ENCODE measurements at regions not wholly inside any gene's neighbourhood (a gene's known extent, or its start where the extent isn't known, plus 50 kb on each side); places are given as distances from the start of the nearest gene placed in this dataset.

- H3K4me1 ChIP-seq (ENCODE audit: low read length): no peaks in the 10 kb centered on the region
- H3K9me3 ChIP-seq (ENCODE audit: insufficient read depth, low read length): no peaks in the 10 kb centered on the region
- H3K4me3 ChIP-seq (ENCODE audit: low read length): no peak overlapping the region
- TF ChIP-seq CTCF (IDR thresholded peaks at IDR 0.05; ENCODE audit: low read depth, low read length): no peak
- TF ChIP-seq EZH2phosphoT487 (IDR thresholded peaks at IDR 0.05; ENCODE audit: low read depth): no peak
- H3K27ac ChIP-seq (ENCODE audit: low read length): no peak overlapping the region
- no peak overlapping the region for H2AFZ ChIP-seq (ENCODE audit: low read depth, low read length)
- no peak overlapping the region for H3K9ac ChIP-seq (ENCODE audit: low read length)
- H4K20me1 ChIP-seq (ENCODE audit: insufficient read depth, low read length): no peaks in the 10 kb centered on the region
- H3K79me2 ChIP-seq (ENCODE audit: low read length): no peaks in the 10 kb centered on the region
- no peaks in the 10 kb centered on the region for H3K36me3 ChIP-seq (replicated peaks; ENCODE audit: low read depth, low read length)
- no peaks in the 10 kb centered on the region for H3K27me3 ChIP-seq (ENCODE audit: low read depth, low read length)
- no peak overlapping the region for H3K4me2 ChIP-seq (ENCODE audit: low read length)
Measured at GRCh38 chr5:8598356-8598755, 729.4 kb downstream of the MTRR start.

- Histone ChIP-seq H3K36me3 (replicated peaks; ENCODE audit: low read depth, low read length) (no peaks in the 10 kb centered on the region), H4K20me1 (ENCODE audit: insufficient read depth, low read length) (no peaks in the 10 kb centered on the region), H3K27ac (ENCODE audit: low read length) (no peak overlapping the region), H2AFZ (ENCODE audit: low read depth, low read length) (no peak overlapping the region), H3K9me3 (ENCODE audit: insufficient read depth, low read length) (no peaks in the 10 kb centered on the region), H3K4me1 (ENCODE audit: low read length) (no peaks in the 10 kb centered on the region), H3K27me3 (ENCODE audit: low read depth, low read length) (no peaks in the 10 kb centered on the region), H3K4me2 (ENCODE audit: low read length) (no peak overlapping the region), H3K79me2 (ENCODE audit: low read length) (no peaks in the 10 kb centered on the region), H3K4me3 (ENCODE audit: low read length) (no peak overlapping the region), H3K9ac (ENCODE audit: low read length) (no peak overlapping the region)
- TF ChIP-seq EZH2phosphoT487 (IDR thresholded peaks at IDR 0.05; ENCODE audit: low read depth) (no peak), CTCF (IDR thresholded peaks at IDR 0.05; ENCODE audit: low read depth, low read length) (no peak)
Measured at GRCh38 chr5:8598996-8599395, 730.0 kb downstream of the MTRR start.

GRCh38 chr5:8600843-8601242 lies 731.9 kb downstream of the MTRR start:
- Histone ChIP-seq H3K4me1 (ENCODE audit: low read length) (no peaks in the 10 kb centered on the region), H3K27ac (ENCODE audit: low read length) (no peak overlapping the region), H3K4me3 (ENCODE audit: low read length) (no peak overlapping the region), H2AFZ (ENCODE audit: low read depth, low read length) (no peak overlapping the region), H3K36me3 (replicated peaks; ENCODE audit: low read depth, low read length) (no peaks in the 10 kb centered on the region), H4K20me1 (ENCODE audit: insufficient read depth, low read length) (no peaks in the 10 kb centered on the region), H3K9me3 (ENCODE audit: insufficient read depth, low read length) (no peaks in the 10 kb centered on the region), H3K9ac (ENCODE audit: low read length) (no peak overlapping the region), H3K27me3 (ENCODE audit: low read depth, low read length) (no peaks in the 10 kb centered on the region), H3K79me2 (ENCODE audit: low read length) (no peaks in the 10 kb centered on the region), H3K4me2 (ENCODE audit: low read length) (no peak overlapping the region)
- TF ChIP-seq EZH2phosphoT487 (IDR thresholded peaks at IDR 0.05; ENCODE audit: low read depth) (no peak), CTCF (IDR thresholded peaks at IDR 0.05; ENCODE audit: low read depth, low read length) (no peak)

- no peak overlapping the region for H2AFZ ChIP-seq (ENCODE audit: low read depth, low read length)
- TF ChIP-seq EZH2phosphoT487 (IDR thresholded peaks at IDR 0.05; ENCODE audit: low read depth) (no peak), CTCF (IDR thresholded peaks at IDR 0.05; ENCODE audit: low read depth, low read length) (no peak)
- no peaks in the 10 kb centered on the region for H3K9me3 ChIP-seq (ENCODE audit: insufficient read depth, low read length)
- H4K20me1 ChIP-seq (ENCODE audit: insufficient read depth, low read length): no peaks in the 10 kb centered on the region
- no peaks in the 10 kb centered on the region for H3K4me1 ChIP-seq (ENCODE audit: low read length)
- no peaks in the 10 kb centered on the region for H3K27me3 ChIP-seq (ENCODE audit: low read depth, low read length)
- no peak overlapping the region for H3K4me3 ChIP-seq (ENCODE audit: low read length)
- no peak overlapping the region for H3K9ac ChIP-seq (ENCODE audit: low read length)
- H3K4me2 ChIP-seq (ENCODE audit: low read length): no peak overlapping the region
- H3K36me3 ChIP-seq (replicated peaks; ENCODE audit: low read depth, low read length): no peaks in the 10 kb centered on the region
- no peaks in the 10 kb centered on the region for H3K79me2 ChIP-seq (ENCODE audit: low read length)
- no peak overlapping the region for H3K27ac ChIP-seq (ENCODE audit: low read length)
Measured at GRCh38 chr5:8601831-8602354, 732.9 kb downstream of the MTRR start.
